ENCODE measurements at regions not wholly inside any gene's neighbourhood (a gene's known extent, or its start where the extent isn't known, plus 50 kb on each side); places are given as distances from the start of the nearest gene placed in this dataset.
"Not testable (repeated sequence)": the region's sequence is repeated elsewhere in the genome, so short reads cannot be mapped to it uniquely, and the experiment has no call there.

DNA sequence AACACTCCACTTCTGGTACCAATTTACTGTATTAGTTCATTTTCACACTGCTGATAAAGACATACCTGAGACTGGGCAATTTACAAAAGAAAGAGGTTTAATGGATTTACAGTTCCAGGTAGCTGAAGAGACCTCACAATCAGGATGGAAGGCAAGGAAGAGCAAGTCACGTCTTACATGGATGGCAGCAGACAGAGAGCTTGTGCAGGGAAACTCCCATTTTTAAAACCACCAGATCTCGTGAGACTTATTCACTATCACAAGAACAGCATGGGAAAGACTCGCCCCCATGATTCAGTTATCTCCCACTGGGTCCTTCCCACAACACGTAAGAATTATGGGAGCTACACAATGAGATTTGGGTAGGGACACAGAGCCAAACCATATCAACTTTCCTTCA is 119.0 kb downstream of the ZIC4 start:
- H3K4me1 Mint-ChIP-seq; ATAC-seq; H3K27me3 Mint-ChIP-seq; H3K27ac Mint-ChIP-seq; intact Hi-C loops (cut with micrococcal nuclease); H3K36me3 ChIP-seq (ENCODE audit: control insufficient read depth in 2 of 3, insufficient read depth in 3 of 3, low read length in 3 of 3); H3K4me3 ChIP-seq (ENCODE audit: low read length); H3K27me3 ChIP-seq (ENCODE audit: control insufficient read depth in 2 of 2, insufficient read depth in 2 of 2, low read length in 2 of 2); H3K36me3 Mint-ChIP-seq; CTCF ChIA-PET; H3K4me1 ChIP-seq (ENCODE audit: control insufficient read depth in 2 of 2, insufficient read depth in 2 of 2, low read length in 2 of 2); H3K9me3 ChIP-seq (ENCODE audit: control insufficient read depth in 2 of 3, low read length in 3 of 3); H3K27ac ChIP-seq (ENCODE audit: low read depth, low read length); DNase-seq; H3K4me3 Mint-ChIP-seq; POLR2A ChIA-PET: not testable (repeated sequence)
- peaks cover 0 to 12% (median 3%) of the 10 kb centered on the region in 11 donors for H3K9me3 Mint-ChIP-seq

DNA sequence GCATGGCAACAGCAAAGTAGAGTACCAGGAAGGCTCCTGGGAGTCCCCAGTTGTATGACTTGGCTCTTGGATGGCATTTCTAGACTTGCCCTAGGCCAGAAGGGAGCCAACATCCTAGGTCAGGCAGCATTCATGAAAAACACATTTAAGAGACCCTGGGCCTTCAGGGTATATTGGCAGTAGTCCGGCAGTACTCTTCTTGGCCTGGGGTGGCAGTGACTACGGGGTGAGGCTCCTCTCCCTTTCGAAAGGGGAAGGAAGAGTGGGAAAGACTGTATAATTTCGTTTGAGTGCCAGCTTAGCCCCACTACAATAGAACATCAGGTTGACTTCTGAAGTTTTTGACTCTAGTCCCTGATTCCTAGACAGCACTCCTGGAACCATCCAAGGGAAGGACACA is 136.4 kb downstream of the ZIC4 start:
- DNase-seq, result no peak
- H3K27me3 ChIP-seq (ENCODE audit: control insufficient read depth in 2 of 2, insufficient read depth in 2 of 2, low read length in 2 of 2), result no peaks in the 10 kb centered on the region
- Mint-ChIP-seq H3K36me3 (no peaks in the 10 kb centered on the region), H3K27me3 (no peaks in the 10 kb centered on the region), H3K4me3 (no peak overlapping the region), H3K27ac (no peak overlapping the region), H3K4me1 (no peaks in the 10 kb centered on the region), H3K9me3 (peaks cover 0 to 25% (median 10%) of the 10 kb centered on the region in 11 donors)
- no peaks in the 10 kb centered on the region for H3K36me3 ChIP-seq (ENCODE audit: control insufficient read depth in 2 of 3, insufficient read depth in 3 of 3, low read length in 3 of 3)
- POLR2A ChIA-PET, result no interaction called here
- no peak overlapping the region for H3K4me3 ChIP-seq (ENCODE audit: low read length)
- no peaks in the 10 kb centered on the region for H3K4me1 ChIP-seq (ENCODE audit: control insufficient read depth in 2 of 2, insufficient read depth in 2 of 2, low read length in 2 of 2)
- peaks cover 0 to 3% (median 0%) of the 10 kb centered on the region in 3 experiments for H3K9me3 ChIP-seq (ENCODE audit: control insufficient read depth in 2 of 3, low read length in 3 of 3)
- no peak for ATAC-seq
- no peak overlapping the region for H3K27ac ChIP-seq (ENCODE audit: low read depth, low read length)
- intact Hi-C loops (cut with micrococcal nuclease), result no loop called here
- CTCF ChIA-PET, result no interaction called here

DNA sequence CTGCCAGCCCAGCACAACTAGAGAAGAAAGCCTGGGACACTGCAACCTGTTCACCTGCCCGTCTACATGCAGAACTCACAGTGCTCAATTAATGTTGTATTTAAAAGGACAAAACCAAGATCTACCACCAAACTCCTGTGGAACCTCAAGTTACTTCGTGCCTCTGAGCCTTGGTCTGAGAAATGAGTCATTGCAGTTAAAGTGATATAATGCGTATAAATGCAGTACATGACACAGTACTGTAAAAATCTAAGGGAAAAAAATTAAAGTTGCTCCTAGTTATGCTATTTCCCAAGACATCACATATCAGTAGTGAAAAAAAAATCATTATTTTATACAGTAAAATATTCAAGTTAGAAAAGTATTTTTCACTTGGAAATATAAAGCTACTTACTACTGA is 138.9 kb downstream of the ZIC4 start:
- Mint-ChIP-seq H3K36me3 (no peaks in the 10 kb centered on the region), H3K27me3 (no peaks in the 10 kb centered on the region)

DNA sequence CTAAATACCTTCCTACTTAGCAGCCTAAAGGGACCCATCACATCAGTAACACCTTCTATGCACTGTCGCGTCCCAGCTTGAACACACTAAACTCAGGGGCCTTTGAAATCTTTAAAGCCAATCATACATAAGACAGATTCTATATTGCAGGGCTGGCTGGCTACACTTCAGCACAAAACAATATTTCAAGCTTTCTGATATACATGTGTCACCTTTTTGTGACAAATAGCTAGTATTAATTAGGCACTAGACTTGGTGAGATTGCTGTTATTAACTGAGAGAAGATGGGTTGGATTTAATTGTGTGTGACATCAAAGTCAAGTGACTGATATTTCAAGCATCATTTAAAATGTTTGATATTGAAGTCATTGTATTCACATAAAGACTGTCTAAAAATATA is 148.4 kb downstream of the ZIC4 start:
- peaks cover 0 to 21% (median 0%) of the 10 kb centered on the region in 11 donors for H3K9me3 Mint-ChIP-seq
- ChIA-PET POLR2A (no interaction called here), CTCF (no interaction called here)
- no peaks in the 10 kb centered on the region for H3K4me1 ChIP-seq (ENCODE audit: control insufficient read depth in 2 of 2, insufficient read depth in 2 of 2, low read length in 2 of 2)
- no peaks in the 10 kb centered on the region for H3K27me3 Mint-ChIP-seq
- no peak for ATAC-seq
- H3K4me1 Mint-ChIP-seq, result no peaks in the 10 kb centered on the region
- H3K27ac Mint-ChIP-seq, result no peak overlapping the region
- H3K27ac ChIP-seq (ENCODE audit: low read depth, low read length), result no peak overlapping the region
- DNase-seq, result no peak
- H3K9me3 ChIP-seq (ENCODE audit: control insufficient read depth in 2 of 3, low read length in 3 of 3), result no peaks in the 10 kb centered on the region
- no peaks in the 10 kb centered on the region for H3K27me3 ChIP-seq (ENCODE audit: control insufficient read depth in 2 of 2, insufficient read depth in 2 of 2, low read length in 2 of 2)
- no peaks in the 10 kb centered on the region for H3K36me3 Mint-ChIP-seq
- no peaks in the 10 kb centered on the region for H3K36me3 ChIP-seq (ENCODE audit: control insufficient read depth in 2 of 3, insufficient read depth in 3 of 3, low read length in 3 of 3)
- intact Hi-C loops (cut with micrococcal nuclease), result no loop called here
- H3K4me3 Mint-ChIP-seq, result no peak overlapping the region
- H3K4me3 ChIP-seq (ENCODE audit: low read length), result no peak overlapping the region

More for the DNA sequence above, 138.9 kb downstream of the ZIC4 start:
- Histone ChIP-seq H3K27ac (ENCODE audit: low read depth, low read length) (no peak overlapping the region), H3K36me3 (ENCODE audit: control insufficient read depth in 2 of 3, insufficient read depth in 3 of 3, low read length in 3 of 3) (no peaks in the 10 kb centered on the region), H3K4me1 (ENCODE audit: control insufficient read depth in 2 of 2, insufficient read depth in 2 of 2, low read length in 2 of 2) (no peaks in the 10 kb centered on the region), H3K9me3 (ENCODE audit: control insufficient read depth in 2 of 3, low read length in 3 of 3) (peaks cover 0 to 3% (median 0%) of the 10 kb centered on the region in 3 experiments), H3K27me3 (ENCODE audit: control insufficient read depth in 2 of 2, insufficient read depth in 2 of 2, low read length in 2 of 2) (no peaks in the 10 kb centered on the region), H3K4me3 (ENCODE audit: low read length) (no peak overlapping the region)
- Mint-ChIP-seq H3K9me3 (peaks cover 0 to 12% (median 4%) of the 10 kb centered on the region in 11 donors), H3K27ac (no peak overlapping the region), H3K4me3 (no peak overlapping the region), H3K4me1 (no peaks in the 10 kb centered on the region)
- intact Hi-C loops (cut with micrococcal nuclease), result no loop called here
- POLR2A ChIA-PET, result no interaction called here
- ATAC-seq (no peak), DNase-seq (no peak)
- CTCF ChIA-PET, result no interaction called here

DNA sequence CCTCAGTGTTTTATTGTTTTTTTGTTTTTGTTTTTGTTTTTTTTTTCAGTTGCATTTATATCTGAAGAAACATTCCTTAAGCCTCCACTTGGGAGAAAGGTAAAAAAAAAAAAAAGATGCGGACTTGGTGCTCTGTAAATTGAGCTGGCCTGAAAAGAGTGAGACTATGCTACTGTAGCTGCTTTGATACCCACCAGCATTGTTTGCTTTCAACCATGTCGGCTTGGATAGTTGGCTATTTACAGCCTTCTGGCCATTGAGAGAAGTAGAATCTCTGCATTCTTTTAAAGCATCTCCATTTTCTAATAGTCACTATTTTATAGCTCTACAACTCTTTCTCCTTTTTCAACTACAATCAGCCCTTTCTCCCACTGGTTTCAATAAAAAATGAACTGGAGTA is 149.6 kb downstream of the ZIC4 start:
- H3K4me3 Mint-ChIP-seq, result no peak overlapping the region
- no peak overlapping the region for H3K27ac ChIP-seq (ENCODE audit: low read depth, low read length)
- intact Hi-C loops (cut with micrococcal nuclease), result no loop called here
- H3K36me3 ChIP-seq (ENCODE audit: control insufficient read depth in 2 of 3, insufficient read depth in 3 of 3, low read length in 3 of 3), result no peaks in the 10 kb centered on the region
- DNase-seq (no peak), ATAC-seq (no peak)
- H3K27ac Mint-ChIP-seq, result no peak overlapping the region
- POLR2A ChIA-PET, result no interaction called here
- H3K9me3 Mint-ChIP-seq, result peaks cover 0 to 21% (median 0%) of the 10 kb centered on the region in 11 donors
- no peaks in the 10 kb centered on the region for H3K4me1 Mint-ChIP-seq
- no peaks in the 10 kb centered on the region for H3K27me3 ChIP-seq (ENCODE audit: control insufficient read depth in 2 of 2, insufficient read depth in 2 of 2, low read length in 2 of 2)
- H3K27me3 Mint-ChIP-seq, result no peaks in the 10 kb centered on the region
- H3K4me1 ChIP-seq (ENCODE audit: control insufficient read depth in 2 of 2, insufficient read depth in 2 of 2, low read length in 2 of 2), result no peaks in the 10 kb centered on the region
- H3K4me3 ChIP-seq (ENCODE audit: low read length), result no peak overlapping the region
- CTCF ChIA-PET, result no interaction called here
- no peaks in the 10 kb centered on the region for H3K36me3 Mint-ChIP-seq
- H3K9me3 ChIP-seq (ENCODE audit: control insufficient read depth in 2 of 3, low read length in 3 of 3), result no peaks in the 10 kb centered on the region

GRCh38 chr3:147246906-147247305 is 159.4 kb downstream of the ZIC4 start:
- Histone ChIP-seq H3K4me1 (ENCODE audit: control insufficient read depth in 2 of 2, insufficient read depth in 2 of 2, low read length in 2 of 2) (no peaks in the 10 kb centered on the region), H3K4me3 (ENCODE audit: low read length) (no peak overlapping the region), H3K27ac (ENCODE audit: low read depth, low read length) (no peak overlapping the region), H3K9me3 (ENCODE audit: control insufficient read depth in 2 of 3, low read length in 3 of 3) (no peaks in the 10 kb centered on the region), H3K27me3 (ENCODE audit: control insufficient read depth in 2 of 2, insufficient read depth in 2 of 2, low read length in 2 of 2) (no peaks in the 10 kb centered on the region), H3K36me3 (ENCODE audit: control insufficient read depth in 2 of 3, insufficient read depth in 3 of 3, low read length in 3 of 3) (no peaks in the 10 kb centered on the region)
- no peaks in the 10 kb centered on the region for H3K4me1 Mint-ChIP-seq
- no peak overlapping the region for H3K4me3 Mint-ChIP-seq
- no peaks in the 10 kb centered on the region for H3K27me3 Mint-ChIP-seq
- intact Hi-C loops (cut with micrococcal nuclease), result no loop called here
- POLR2A ChIA-PET, result no interaction called here
- CTCF ChIA-PET, result no interaction called here
- H3K9me3 Mint-ChIP-seq, result peaks cover 0 to 6% (median 0%) of the 10 kb centered on the region in 11 donors
- no peaks in the 10 kb centered on the region for H3K36me3 Mint-ChIP-seq
- no peak overlapping the region for H3K27ac Mint-ChIP-seq
- no peak for DNase-seq
- no peak for ATAC-seq

DNA sequence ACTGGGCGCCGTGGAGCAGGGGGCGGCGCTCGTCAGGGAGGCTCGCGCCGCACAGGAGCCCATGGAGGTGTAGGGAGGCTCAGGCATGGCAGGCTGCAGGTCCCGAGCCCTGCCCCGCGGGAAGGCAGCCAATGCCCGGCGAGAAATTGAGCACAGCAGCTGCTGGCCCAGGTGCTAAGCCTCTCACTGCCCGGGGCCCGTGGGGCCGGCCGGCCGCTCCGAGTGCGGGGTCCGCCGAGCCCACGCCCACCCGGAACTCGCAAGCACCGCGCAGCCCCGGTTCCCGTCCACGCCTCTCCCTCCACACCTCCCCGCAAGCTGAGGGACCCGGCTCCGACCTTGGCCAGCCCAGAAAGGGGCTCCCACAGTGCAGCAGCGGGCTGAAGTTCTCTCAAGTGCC is 160.7 kb downstream of the ZIC4 start:
- H3K4me3 Mint-ChIP-seq; CTCF ChIA-PET; H3K27me3 Mint-ChIP-seq; POLR2A ChIA-PET; H3K36me3 Mint-ChIP-seq; H3K4me3 ChIP-seq (ENCODE audit: low read length); ATAC-seq; H3K9me3 Mint-ChIP-seq; H3K27ac ChIP-seq (ENCODE audit: low read depth, low read length); H3K4me1 ChIP-seq (ENCODE audit: control insufficient read depth in 2 of 2, insufficient read depth in 2 of 2, low read length in 2 of 2); H3K4me1 Mint-ChIP-seq; H3K36me3 ChIP-seq (ENCODE audit: control insufficient read depth in 2 of 3, insufficient read depth in 3 of 3, low read length in 3 of 3); H3K9me3 ChIP-seq (ENCODE audit: control insufficient read depth in 2 of 3, low read length in 3 of 3); DNase-seq; H3K27ac Mint-ChIP-seq; intact Hi-C loops (cut with micrococcal nuclease); H3K27me3 ChIP-seq (ENCODE audit: control insufficient read depth in 2 of 2, insufficient read depth in 2 of 2, low read length in 2 of 2): not testable (repeated sequence)
